Activated T-helper 1 cell treated with anti-CD3 and anti-CD28 coated beads, Interleukin-2, amount 50 U/mL, for 16 hours (primary cell): ENCODE measurements at regions not wholly inside any gene's neighbourhood (a gene's known extent, or its start where the extent isn't known, plus 50 kb on each side); places are given as distances from the start of the nearest gene placed in this dataset.
"Not testable (repeated sequence)": the region's sequence is repeated elsewhere in the genome, so short reads cannot be mapped to it uniquely, and the experiment has no call there.

Experiments
- DNase-seq, 2 donors: peaks; one replicate each; pipeline ENCODE4 v3.0.0-alpha.2; 2020; ENCODE audit warnings: low read depth in 1 of 2, low spot score in 1 of 2

- DNase-seq, result no peak
Measured at GRCh38 chr14:106489112-106489881, 962.9 kb downstream of the TMEM121 start.

GRCh38 chr14:106490442-106490841 is 964.1 kb downstream of the TMEM121 start:
- no peak for DNase-seq

- DNase-seq, result no peak
Measured at GRCh38 chr14:106491851-106492250, 965.5 kb downstream of the TMEM121 start.

- DNase-seq, result no peak
Measured at GRCh38 chr14:106493962-106494823, 967.8 kb downstream of the TMEM121 start.

GRCh38 chr14:106500571-106500970 is 974.2 kb downstream of the TMEM121 start:
- DNase-seq, result no peak

- no peak for DNase-seq
Measured at GRCh38 chr14:106501898-106502297, 975.5 kb downstream of the TMEM121 start.

GRCh38 chr14:106505366-106505765 is 979.0 kb downstream of the TMEM121 start:
- no peak for DNase-seq

GRCh38 chr14:106506881-106507305 is 980.5 kb downstream of the TMEM121 start:
- peak in 1 of 2 donors; percentile 26 for DNase-seq

- DNase-seq, result no peak
Measured at GRCh38 chr14:106507354-106507753, 981.0 kb downstream of the TMEM121 start.

- DNase-seq, result no peak
Measured at GRCh38 chr14:106508216-106508615, 981.8 kb downstream of the TMEM121 start.

- no peak for DNase-seq
Measured at GRCh38 chr14:106509176-106509575, 982.8 kb downstream of the TMEM121 start.

- DNase-seq, result no peak
Measured at GRCh38 chr14:106509807-106510206, 983.4 kb downstream of the TMEM121 start.

- peak in 1 of 2 donors; percentile 22 for DNase-seq
Measured at GRCh38 chr14:106511006-106511799, 984.8 kb downstream of the TMEM121 start.

- DNase-seq, result no peak
Measured at GRCh38 chr14:106511800-106512198, 985.4 kb downstream of the TMEM121 start.

- DNase-seq, result no peak
Measured at GRCh38 chr14:106513302-106513701, 986.9 kb downstream of the TMEM121 start.

GRCh38 chr14:106518054-106518943 is 991.9 kb downstream of the TMEM121 start:
- DNase-seq, result peak; percentile 61 to 91

GRCh38 chr14:106522118-106522517 is 995.7 kb downstream of the TMEM121 start:
- DNase-seq, result not testable (repeated sequence)

- no peak for DNase-seq
Measured at GRCh38 chr14:106522990-106523389, 996.6 kb downstream of the TMEM121 start.

- DNase-seq, result no peak
Measured at GRCh38 chr14:106528717-106529116, 1002.3 kb downstream of the TMEM121 start.

GRCh38 chr14:106530031-106530422 is 1003.6 kb downstream of the TMEM121 start:
- DNase-seq, result no peak
